ENCODE measurements at regions not wholly inside any gene's neighbourhood (a gene's known extent, or its start where the extent isn't known, plus 50 kb on each side); places are given as distances from the start of the nearest gene placed in this dataset.

DNA sequence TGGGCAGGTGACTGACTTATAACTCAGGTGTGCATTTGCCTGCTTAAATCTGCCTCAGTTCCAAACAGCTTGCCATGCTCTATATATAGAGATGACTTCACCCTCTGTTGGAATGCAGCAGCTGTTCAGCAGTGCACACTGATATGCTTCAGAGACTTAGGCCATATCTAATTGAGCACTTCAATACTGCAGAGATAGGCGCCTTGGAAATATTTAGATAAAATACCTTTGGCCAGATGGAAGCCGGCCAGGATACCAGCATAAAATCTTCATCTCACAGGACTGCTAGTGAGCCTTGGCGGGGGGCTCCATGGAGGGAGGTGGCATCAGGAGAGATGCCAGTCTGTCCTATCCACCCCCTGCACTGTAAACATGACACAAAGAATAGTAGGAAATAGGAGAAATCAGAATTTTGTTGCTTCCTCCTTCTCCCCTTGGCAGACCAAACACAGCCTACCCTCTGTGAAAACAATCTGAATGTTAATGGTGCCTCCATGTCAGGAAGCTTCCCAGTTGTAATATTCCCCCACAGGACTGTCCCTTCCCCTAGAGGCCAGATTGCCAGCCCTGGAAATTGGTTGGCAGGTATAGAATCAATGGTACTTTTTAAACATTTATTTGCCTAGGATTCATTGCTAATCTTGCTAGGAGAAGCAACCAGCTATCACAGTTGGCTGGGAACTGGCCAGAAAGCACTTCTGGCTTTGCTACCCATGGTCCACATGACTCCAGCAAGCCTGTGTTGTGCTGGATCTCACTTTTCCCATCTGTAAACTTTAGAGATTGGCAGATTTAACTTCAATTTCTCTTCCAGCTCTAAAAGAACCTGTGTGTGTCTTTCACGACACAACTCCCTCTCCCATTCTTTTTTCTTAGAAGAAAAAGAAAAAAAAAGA, 215.5 kb upstream of the KCNMB2 start:
- Histone ChIP-seq H3K27ac (ENCODE audit: insufficient read depth, low read depth, low read length) (peak overlapping the region; percentile 38), H3K36me3 (ENCODE audit: control insufficient read depth in 2 of 2, extremely low read depth in 1 of 2, insufficient read depth in 2 of 2, low read length in 2 of 2) (no peaks in the 10 kb centered on the region), H3K9me3 (replicated peaks; ENCODE audit: control insufficient read depth, insufficient read depth, low read length) (no peaks in the 10 kb centered on the region), H3K9ac (replicated peaks; ENCODE audit: extremely low read depth, insufficient read depth, low read length) (no peak overlapping the region), H4K20me1 (replicated peaks; ENCODE audit: control insufficient read depth, extremely low read depth, insufficient read depth, low read length) (no peaks in the 10 kb centered on the region), H3K4me1 (ENCODE audit: control insufficient read depth, extremely low read depth, insufficient read depth, low read length) (peaks cover 16% of the 10 kb centered on the region), H3K27me3 (ENCODE audit: control insufficient read depth in 2 of 2, insufficient read depth in 2 of 2, low read length in 2 of 2) (no peaks in the 10 kb centered on the region), H3K4me3 (replicated peaks in 1 of 3; ENCODE audit: insufficient read depth in 1 of 3, low read depth in 1 of 3, low read length in 3 of 3) (no peak overlapping the region), H2AFZ (ENCODE audit: low read depth, low read length) (no peak overlapping the region), H3K79me2 (ENCODE audit: control insufficient read depth, insufficient read depth, low read length) (no peaks in the 10 kb centered on the region), H3K4me2 (ENCODE audit: insufficient read depth, low read length) (no peak overlapping the region), H3K9me1 (replicated peaks; ENCODE audit: control insufficient read depth, extremely low read depth, insufficient read depth, low read length) (no peaks in the 10 kb centered on the region)
- no TSS peak for BruUV-seq (replicated peaks)
- DNase-seq (ENCODE audit: low read depth, low spot score): peak; percentile 82
- dilution Hi-C loops (cut with MboI; ENCODE audit: extremely low pct_ligation_motif_present, low sequenced_read_pairs) (no loop called here), intact Hi-C loops (cut with micrococcal nuclease) (loop anchor here (1.0 to 10.0 kb wide), 3 partner anchors 161 to 706 kb away; no protein-coding TSS in a partner anchor)
- peak; percentile 46 for FAIRE-seq
- TF ChIP-seq JUN (IDR thresholded peaks at IDR 0.05; ENCODE audit: borderline replicate concordance, insufficient read depth, insufficient read length, low read depth) (peak; percentile 55), POLR2AphosphoS5 (IDR thresholded peaks at IDR 0.05; ENCODE audit: insufficient read depth, low read depth, low read length) (no peak), EZH2 (IDR thresholded peaks at IDR 0.05; ENCODE audit: borderline replicate concordance, low read depth, low read length, severe bottlenecking) (no peak)
- CTCF ChIA-PET: interaction anchor here (0.7 to 1.6 kb wide), 4 partner anchors 57 to 1270 kb away, joined by 3 to 7 read pairs (median 3); no protein-coding TSS in a partner anchor
- POLR2A ChIA-PET: no interaction called here

GRCh38 chr3:178324356-178324755, 211.9 kb upstream of the KCNMB2 start:
- POLR2A ChIA-PET: no interaction called here
- Histone ChIP-seq H3K4me1 (ENCODE audit: control insufficient read depth, extremely low read depth, insufficient read depth, low read length) (peaks cover 16% of the 10 kb centered on the region), H3K36me3 (ENCODE audit: control insufficient read depth in 2 of 2, extremely low read depth in 1 of 2, insufficient read depth in 2 of 2, low read length in 2 of 2) (no peaks in the 10 kb centered on the region), H3K79me2 (ENCODE audit: control insufficient read depth, insufficient read depth, low read length) (no peaks in the 10 kb centered on the region), H3K9ac (replicated peaks; ENCODE audit: extremely low read depth, insufficient read depth, low read length) (no peak overlapping the region), H3K4me2 (ENCODE audit: insufficient read depth, low read length) (no peak overlapping the region), H3K9me3 (replicated peaks; ENCODE audit: control insufficient read depth, insufficient read depth, low read length) (no peaks in the 10 kb centered on the region), H3K4me3 (replicated peaks in 1 of 3; ENCODE audit: insufficient read depth in 1 of 3, low read depth in 1 of 3, low read length in 3 of 3) (no peak overlapping the region), H3K27me3 (ENCODE audit: control insufficient read depth in 2 of 2, insufficient read depth in 2 of 2, low read length in 2 of 2) (no peaks in the 10 kb centered on the region), H2AFZ (ENCODE audit: low read depth, low read length) (no peak overlapping the region), H3K27ac (ENCODE audit: insufficient read depth, low read depth, low read length) (no peak overlapping the region), H4K20me1 (replicated peaks; ENCODE audit: control insufficient read depth, extremely low read depth, insufficient read depth, low read length) (no peaks in the 10 kb centered on the region), H3K9me1 (replicated peaks; ENCODE audit: control insufficient read depth, extremely low read depth, insufficient read depth, low read length) (no peaks in the 10 kb centered on the region)
- FAIRE-seq (no peak), DNase-seq (ENCODE audit: low read depth, low spot score) (no peak)
- CTCF ChIA-PET: interaction anchor here (0.7 to 1.0 kb wide), 4 partner anchors 61 to 375 kb away, joined by 3 to 7 read pairs (median 3); no protein-coding TSS in a partner anchor
- TF ChIP-seq JUN (IDR thresholded peaks at IDR 0.05; ENCODE audit: borderline replicate concordance, insufficient read depth, insufficient read length, low read depth) (no peak), POLR2AphosphoS5 (IDR thresholded peaks at IDR 0.05; ENCODE audit: insufficient read depth, low read depth, low read length) (no peak), EZH2 (IDR thresholded peaks at IDR 0.05; ENCODE audit: borderline replicate concordance, low read depth, low read length, severe bottlenecking) (no peak)
- TF ChIP-seq, protein P1, sequence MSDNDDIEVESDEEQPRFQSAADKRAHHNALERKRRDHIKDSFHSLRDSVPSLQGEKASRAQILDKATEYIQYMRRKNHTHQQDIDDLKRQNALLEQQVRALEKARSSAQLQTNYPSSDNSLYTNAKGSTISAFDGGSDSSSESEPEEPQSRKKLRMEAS (IDR thresholded peaks at IDR 0.05; ENCODE audit: insufficient read depth, insufficient read length): no peak
- intact Hi-C loops (cut with micrococcal nuclease) (loop anchor here (1.0 to 10.0 kb wide), 7 partner anchors 49 to 1126 kb away; no protein-coding TSS in a partner anchor), dilution Hi-C loops (cut with MboI; ENCODE audit: extremely low pct_ligation_motif_present, low sequenced_read_pairs) (no loop called here)
- no TSS peak for BruUV-seq (replicated peaks)
